Skin of body (tissue), 1 donor: ENCODE measurements at regions not wholly inside any gene's neighbourhood (a gene's known extent, or its start where the extent isn't known, plus 50 kb on each side); places are given as distances from the start of the nearest gene placed in this dataset.
A peak's percentile ranks its signal among the peaks of the same experiment; 100 is the strongest.

ENCODE experiments used
- DNase-seq: peaks from one replicate; lab custom pipeline; 2025; lab: John Stamatoyannopoulos, UW

GRCh38 chr1:173128742-173129141 is 78.0 kb upstream of the TNFSF18 start:
- DNase-seq = no peak

GRCh38 chr1:173127369-173128307 is 76.9 kb upstream of the TNFSF18 start:
- DNase-seq = no peak

GRCh38 chr1:173126421-173126820 is 75.7 kb upstream of the TNFSF18 start:
- no peak for DNase-seq

GRCh38 chr1:173122958-173123852 is 72.5 kb upstream of the TNFSF18 start:
- peak; percentile 80 for DNase-seq

GRCh38 chr1:173122344-173122935 is 71.7 kb upstream of the TNFSF18 start:
- peak; percentile 55 for DNase-seq

- DNase-seq = no peak
Observed at GRCh38 chr1:173118404-173118803, 67.7 kb upstream of the TNFSF18 start.

- DNase-seq = no peak
Observed at GRCh38 chr1:173117761-173118160, 67.0 kb upstream of the TNFSF18 start.

- no peak for DNase-seq
Observed at GRCh38 chr1:173117108-173117633, 66.4 kb upstream of the TNFSF18 start.

GRCh38 chr1:173114346-173114745 is 63.6 kb upstream of the TNFSF18 start:
- DNase-seq = no peak

- no peak for DNase-seq
Observed at GRCh38 chr1:173113015-173113741, 62.4 kb upstream of the TNFSF18 start.

- no peak for DNase-seq
Observed at GRCh38 chr1:173112129-173112528, 61.4 kb upstream of the TNFSF18 start.

GRCh38 chr1:173107696-173108095 is 57.0 kb upstream of the TNFSF18 start:
- DNase-seq = no peak

- DNase-seq = no peak
Observed at GRCh38 chr1:173103006-173103405, 52.3 kb upstream of the TNFSF18 start.

- no peak for DNase-seq
Observed at GRCh38 chr1:173101589-173101988, 50.8 kb upstream of the TNFSF18 start.

GRCh38 chr1:173100476-173101107 is 49.9 kb upstream of the TNFSF18 start:
- DNase-seq = no peak
